ENCODE measurements at regions not wholly inside any gene's neighbourhood (a gene's known extent, or its start where the extent isn't known, plus 50 kb on each side); places are given as distances from the start of the nearest gene placed in this dataset.

- H3K9me2 ChIP-seq (ENCODE audit: insufficient read depth), result no peaks in the 10 kb centered on the region
- no peak overlapping the region for H3K9ac ChIP-seq (ENCODE audit: low read length)
- H2AFZ ChIP-seq (ENCODE audit: low read depth, low read length, poor library complexity, severe bottlenecking), result no peak overlapping the region
- RAD21 ChIA-PET (ENCODE audit: low non-redundant PET in 1 of 2, low total read pairs in 2 of 2, uncharacterized antibody in 2 of 2, unreplicated experiment in 2 of 2), result no interaction called here
- H3K9me3 ChIP-seq (ENCODE audit: control insufficient read depth in 1 of 2, insufficient read depth in 1 of 2, low read depth in 1 of 2, low read length in 2 of 2), result no peaks in the 10 kb centered on the region
- ATAC-seq, result no peak
- H3K27ac ChIP-seq (ENCODE audit: low read depth, low read length), result no peak overlapping the region
- H4K20me1 ChIP-seq (ENCODE audit: insufficient read depth), result no peaks in the 10 kb centered on the region
- H3K27me3 ChIP-seq (ENCODE audit: insufficient read depth, low read length), result no peaks in the 10 kb centered on the region
- TF ChIP-seq ZNF274 (IDR thresholded peaks at IDR 0.05; ENCODE audit: low read depth, low read length), result no peak
- TF ChIP-seq CTCF (IDR thresholded peaks at IDR 0.05 in 2 of 3, conservative IDR thresholded peaks at IDR 0.05 in 1 of 3; ENCODE audit: borderline replicate concordance in 1 of 3, insufficient read depth in 1 of 3, low read depth in 2 of 3, low read length in 2 of 3), result no peak
- TF ChIP-seq ZFX (IDR thresholded peaks at IDR 0.05), result no peak
- TF ChIP-seq TCF7L2 (IDR thresholded peaks at IDR 0.05; ENCODE audit: borderline replicate concordance, extremely low read depth, insufficient read depth, insufficient read length), result no peak
- TF ChIP-seq CEBPB (IDR thresholded peaks at IDR 0.05; ENCODE audit: low read depth), result no peak
- TF ChIP-seq REST (IDR thresholded peaks at IDR 0.05; ENCODE audit: low read depth), result no peak
- no peak for TF ChIP-seq POLR2A (IDR thresholded peaks at IDR 0.05; ENCODE audit: borderline replicate concordance, extremely low read depth, insufficient read depth, insufficient read length)
- no peak for TF ChIP-seq JUND (IDR thresholded peaks at IDR 0.05)
- TF ChIP-seq EGR1 (IDR thresholded peaks at IDR 0.05; ENCODE audit: low read depth), result no peak
- H3K4me1 ChIP-seq (ENCODE audit: control insufficient read depth in 1 of 2, insufficient read depth in 2 of 2, low read length in 2 of 2), result no peaks in the 10 kb centered on the region
- H3K4me3 ChIP-seq (replicated peaks in 1 of 2; ENCODE audit: low read depth in 1 of 2, low read length in 2 of 2), result no peak overlapping the region
- no peak for DNase-seq (ENCODE audit: low read depth, low spot score)
- H3K79me2 ChIP-seq (ENCODE audit: insufficient read depth, low read length), result no peaks in the 10 kb centered on the region
- BruUV-seq (replicated peaks), result no TSS peak
- CTCF ChIA-PET, result no interaction called here
- POLR2A ChIA-PET, result no interaction called here
- intact Hi-C loops (cut with micrococcal nuclease), result no loop called here
- no peak overlapping the region for H3K4me2 ChIP-seq (ENCODE audit: low read length)
- H3K36me3 ChIP-seq (ENCODE audit: control insufficient read depth in 1 of 2, insufficient read depth in 2 of 2, low read length in 2 of 2), result no peaks in the 10 kb centered on the region
Observed at GRCh38 chrX:98448524-98448923, 1564.8 kb downstream of the RPA4 start.

Measured in HCT116 (cell line).